CD4-positive, alpha-beta T cell treated with Interferon gamma for 1 hour (primary cell): ENCODE measurements at regions not wholly inside any gene's neighbourhood (a gene's known extent, or its start where the extent isn't known, plus 50 kb on each side); places are given as distances from the start of the nearest gene placed in this dataset.
"Not testable (repeated sequence)": the region's sequence is repeated elsewhere in the genome, so short reads cannot be mapped to it uniquely, and the experiment has no call there.

ENCODE experiments used
- DNase-seq: peaks from one replicate; pipeline ENCODE4 v3.0.0-alpha.2; 2020

DNA sequence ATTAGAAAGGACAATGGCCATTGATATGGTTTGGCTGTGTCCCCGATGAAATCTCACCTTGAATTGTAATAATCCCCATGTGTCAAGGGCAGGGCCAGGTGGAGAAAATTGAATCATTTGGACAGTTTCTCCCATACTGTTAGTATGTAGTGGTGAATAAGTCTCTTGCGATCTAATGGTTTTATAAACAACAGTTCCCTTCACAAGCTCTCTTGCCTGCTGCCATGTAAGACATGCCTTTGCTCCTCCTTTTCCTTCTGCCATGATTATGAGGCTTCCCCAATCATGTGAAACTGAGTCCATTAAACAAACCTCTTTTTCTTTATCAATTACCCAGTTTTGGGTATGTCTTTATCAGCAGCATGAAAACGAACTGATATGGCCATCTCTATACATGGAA is 302.7 kb downstream of the SFMBT2 start:
- no peak for DNase-seq

DNA sequence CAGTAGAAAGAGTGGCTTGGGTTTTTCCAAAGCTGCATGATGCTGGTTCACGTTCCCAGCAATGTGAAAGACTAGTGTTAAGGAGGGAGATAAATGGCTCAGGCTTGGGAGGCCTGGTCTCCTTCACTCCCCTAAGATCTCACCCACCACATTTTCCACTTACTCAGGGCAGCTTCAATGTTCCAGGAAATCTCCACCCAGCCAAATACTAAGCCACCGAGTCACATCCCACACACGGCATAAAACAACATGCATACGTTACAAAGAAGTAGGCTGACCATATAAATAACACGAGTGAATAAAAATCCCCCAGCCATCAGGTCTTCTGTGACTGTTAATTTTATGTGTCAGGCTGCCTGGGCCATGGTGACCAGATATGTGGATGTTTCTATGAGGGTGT is 303.5 kb downstream of the SFMBT2 start:
- DNase-seq = no peak

DNA sequence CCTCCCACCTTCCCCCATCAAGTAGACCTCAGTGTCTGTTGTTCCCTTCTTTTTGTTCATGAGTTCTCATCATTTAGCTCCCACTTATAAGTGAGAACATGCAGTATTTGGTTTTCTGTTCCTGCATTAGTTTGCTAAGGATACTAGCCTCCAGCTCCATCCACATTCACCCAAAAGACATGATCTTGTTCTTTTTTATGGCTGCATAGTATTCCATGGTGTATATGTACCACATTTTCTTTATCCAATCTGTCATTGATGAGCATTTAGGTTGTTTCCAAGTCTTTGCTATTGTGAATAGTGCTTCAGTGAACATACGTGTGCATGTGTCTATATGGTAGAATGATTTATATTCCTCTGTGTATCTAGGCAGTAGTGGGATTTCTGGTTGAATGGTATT is 306.5 kb downstream of the SFMBT2 start:
- DNase-seq = not testable (repeated sequence)

- no peak for DNase-seq
Observed at GRCh38 chr10:7102557-7103349, 308.1 kb downstream of the SFMBT2 start.

GRCh38 chr10:7102084-7102483 is 308.8 kb downstream of the SFMBT2 start:
- no peak for DNase-seq

- no peak for DNase-seq
Observed at GRCh38 chr10:7101451-7101850, 309.4 kb downstream of the SFMBT2 start.

- DNase-seq = no peak
Observed at GRCh38 chr10:7100032-7100702, 310.7 kb downstream of the SFMBT2 start.

- DNase-seq = no peak
Observed at GRCh38 chr10:7098160-7098762, 312.6 kb downstream of the SFMBT2 start.

GRCh38 chr10:7094781-7095180 is 316.1 kb downstream of the SFMBT2 start:
- DNase-seq = no peak

- DNase-seq = no peak
Observed at GRCh38 chr10:7093368-7093767, 317.5 kb downstream of the SFMBT2 start.

DNA sequence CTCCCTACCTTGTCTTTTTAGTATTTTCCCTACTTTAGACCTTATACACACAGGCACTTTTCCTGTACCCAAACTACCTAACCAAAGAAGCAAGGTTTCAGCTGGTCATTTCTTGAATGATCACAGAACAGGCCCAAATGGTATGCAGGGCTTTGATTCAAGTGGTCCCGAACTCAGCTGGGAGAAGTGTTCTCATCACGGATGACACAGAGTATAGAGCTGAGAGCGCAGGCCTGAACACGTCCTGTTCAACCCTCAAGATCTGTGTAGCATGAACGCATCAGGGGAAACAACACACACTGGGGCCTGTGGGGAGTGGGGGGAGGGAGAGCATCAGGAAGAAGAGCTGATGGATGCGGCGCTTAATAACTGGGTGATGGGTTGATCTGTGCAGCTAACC is 318.2 kb downstream of the SFMBT2 start:
- DNase-seq = no peak

DNA sequence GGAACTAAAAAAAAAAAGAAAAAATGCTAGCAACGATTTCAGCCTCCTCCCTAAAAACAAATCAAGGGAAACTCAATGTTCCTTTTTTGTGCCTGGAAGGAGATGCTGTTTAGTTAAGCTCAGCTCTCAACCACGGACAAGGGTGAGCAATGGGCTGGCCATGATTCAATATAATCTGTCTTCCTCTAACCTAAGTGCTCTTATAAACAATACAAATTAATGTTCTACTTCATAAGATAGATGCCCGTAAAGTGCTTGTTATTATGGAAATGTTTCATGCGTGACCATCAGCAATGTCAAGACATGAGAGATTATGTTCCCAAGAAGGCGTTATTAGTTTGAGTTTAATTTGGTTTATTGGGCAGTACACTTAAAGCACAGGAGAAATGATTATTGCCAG is 320.3 kb downstream of the SFMBT2 start:
- no peak for DNase-seq

DNA sequence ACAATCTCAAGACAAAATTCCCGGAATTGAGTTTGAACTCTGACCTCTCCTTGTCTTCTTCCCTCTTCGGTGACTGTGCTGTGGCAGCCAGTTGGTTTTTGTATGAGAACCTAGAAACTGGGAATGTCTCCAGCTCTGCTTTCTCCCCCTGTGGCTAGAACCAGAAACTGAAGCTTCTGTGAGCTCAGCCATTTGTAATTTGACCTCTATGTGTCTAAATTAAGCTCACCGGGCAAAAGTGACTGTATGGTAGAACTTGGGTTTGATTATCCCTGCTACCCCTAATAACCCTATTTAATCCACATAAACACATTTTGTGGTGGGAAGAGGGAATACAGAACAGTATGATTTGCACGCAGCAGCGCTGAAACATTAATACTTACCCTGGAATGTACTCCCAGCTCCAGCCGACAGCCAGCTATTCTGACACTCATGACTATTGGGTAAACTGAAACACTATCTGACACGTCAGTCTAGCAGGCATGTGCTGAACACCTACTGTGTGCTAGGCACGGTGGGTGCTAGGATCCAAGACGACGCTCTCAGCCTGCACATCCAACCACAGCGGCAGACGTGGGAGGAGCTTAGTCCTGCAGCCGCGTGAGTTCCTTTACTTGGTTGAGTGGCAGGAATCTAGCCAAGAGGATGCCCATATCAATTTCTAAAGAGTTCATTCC is 324.8 kb downstream of the SFMBT2 start:
- no peak for DNase-seq

- DNase-seq = no peak
Observed at GRCh38 chr10:7085147-7085912, 325.5 kb downstream of the SFMBT2 start.

DNA sequence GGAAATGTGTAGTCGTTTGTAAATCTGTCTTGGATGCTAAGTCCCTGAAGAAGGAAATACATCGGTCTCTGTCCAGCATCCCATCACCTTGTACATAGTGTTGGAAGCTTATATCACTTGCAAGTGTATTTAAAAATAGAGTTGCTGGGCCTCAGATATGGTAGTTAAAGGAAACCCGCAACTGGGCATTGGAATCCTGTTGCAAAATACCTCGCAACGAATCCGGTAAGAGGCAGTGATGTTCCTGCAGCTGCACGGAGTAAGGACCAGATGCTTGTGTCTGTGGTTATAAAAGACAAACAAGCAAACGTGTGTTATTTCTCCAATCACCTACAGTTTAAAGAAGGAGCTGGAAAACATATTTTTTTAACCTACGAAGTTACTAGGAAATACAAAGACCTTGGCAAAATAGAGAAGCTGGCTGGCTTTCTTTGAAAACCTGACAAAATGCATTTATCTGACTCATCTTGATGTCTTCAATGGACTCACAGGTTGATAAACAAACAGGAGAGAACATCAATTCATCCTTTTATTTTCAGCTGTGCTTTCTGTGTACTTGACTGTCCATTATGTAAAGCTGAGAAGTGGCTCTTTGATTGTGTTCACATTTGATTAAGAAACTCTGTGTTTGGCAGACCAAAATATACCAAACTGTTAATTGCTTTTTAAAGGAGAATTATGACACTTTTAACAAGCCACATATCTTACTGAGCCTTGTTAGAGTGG is 326.4 kb downstream of the SFMBT2 start:
- DNase-seq = no peak

DNA sequence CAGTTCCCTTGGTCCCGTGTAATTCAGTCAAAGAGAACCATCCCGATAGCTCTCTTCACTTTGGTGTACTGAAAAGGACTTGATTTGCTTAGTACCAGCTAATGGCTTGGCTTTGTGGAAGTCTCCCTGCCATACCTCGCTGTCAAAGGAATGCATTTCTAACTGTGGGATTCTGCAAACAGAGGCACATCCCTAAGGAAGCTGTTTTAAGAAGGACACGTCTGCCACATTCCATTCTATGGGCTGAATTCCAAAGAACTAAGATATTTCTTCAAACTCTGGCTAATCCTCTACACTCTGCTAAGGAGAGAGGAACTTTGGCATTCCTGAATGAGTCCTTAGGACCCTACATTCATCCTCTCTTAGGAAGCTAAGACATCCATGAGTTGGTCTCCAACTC is 327.9 kb downstream of the SFMBT2 start:
- DNase-seq = no peak

DNA sequence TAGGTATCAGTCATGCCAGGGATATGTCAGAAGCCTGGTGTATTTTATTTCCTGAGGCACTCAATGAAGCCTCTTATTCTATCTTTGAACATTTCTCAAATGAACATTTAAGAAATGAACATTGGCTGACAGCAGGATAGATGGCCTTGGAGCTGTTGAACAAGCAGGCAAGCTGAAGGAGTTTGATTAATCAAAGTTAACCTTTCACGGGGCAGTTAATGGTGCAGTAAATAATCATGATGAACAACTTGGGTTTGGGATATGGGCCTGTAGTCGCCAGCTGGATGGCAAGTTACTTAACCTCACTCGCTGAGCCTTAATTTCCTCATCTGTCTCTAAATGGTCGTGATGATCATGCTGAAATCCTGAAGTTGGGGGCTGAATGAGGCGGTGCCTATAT is 333.0 kb downstream of the SFMBT2 start:
- no peak for DNase-seq

- DNase-seq = no peak
Observed at GRCh38 chr10:7075851-7076250, 335.0 kb downstream of the SFMBT2 start.

- no peak for DNase-seq
Observed at GRCh38 chr10:7075110-7075509, 335.7 kb downstream of the SFMBT2 start.

- DNase-seq = no peak
Observed at GRCh38 chr10:7071421-7071820, 339.4 kb downstream of the SFMBT2 start.

DNA sequence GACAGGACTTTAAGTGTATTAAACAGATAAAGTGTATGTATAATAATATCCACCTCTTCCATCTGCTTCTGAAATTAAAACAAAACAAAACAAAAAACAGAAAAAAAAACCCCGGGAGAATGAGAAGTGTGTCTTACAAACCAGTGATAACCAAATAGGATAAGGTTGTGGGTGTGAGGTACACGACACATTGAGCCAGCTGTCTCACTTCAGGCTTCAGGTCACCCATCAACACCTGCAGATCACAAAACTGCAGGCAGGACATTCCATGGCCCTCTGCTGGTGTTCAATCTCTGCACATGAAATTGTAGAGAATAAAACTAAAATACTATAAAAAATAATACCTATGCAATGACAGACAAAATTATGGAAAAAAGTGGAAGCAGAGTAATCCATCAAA is 339.9 kb downstream of the SFMBT2 start:
- no peak for DNase-seq

GRCh38 chr10:7069706-7070105 is 341.1 kb downstream of the SFMBT2 start:
- no peak for DNase-seq
